AG08396 (cell line): ENCODE measurements at regions not wholly inside any gene's neighbourhood (a gene's known extent, or its start where the extent isn't known, plus 50 kb on each side); places are given as distances from the start of the nearest gene placed in this dataset.
"Not testable (repeated sequence)": the region's sequence is repeated elsewhere in the genome, so short reads cannot be mapped to it uniquely, and the experiment has no call there.

ENCODE experiments used
- DNase-seq: peaks from one replicate; pipeline ENCODE4 v3.0.0; 2012; ENCODE audit warnings: low spot score, mixed read lengths

GRCh38 chr1:196002296-196002695 lies 605.9 kb downstream of the KCNT2 start:
- not testable (repeated sequence) for DNase-seq

DNA sequence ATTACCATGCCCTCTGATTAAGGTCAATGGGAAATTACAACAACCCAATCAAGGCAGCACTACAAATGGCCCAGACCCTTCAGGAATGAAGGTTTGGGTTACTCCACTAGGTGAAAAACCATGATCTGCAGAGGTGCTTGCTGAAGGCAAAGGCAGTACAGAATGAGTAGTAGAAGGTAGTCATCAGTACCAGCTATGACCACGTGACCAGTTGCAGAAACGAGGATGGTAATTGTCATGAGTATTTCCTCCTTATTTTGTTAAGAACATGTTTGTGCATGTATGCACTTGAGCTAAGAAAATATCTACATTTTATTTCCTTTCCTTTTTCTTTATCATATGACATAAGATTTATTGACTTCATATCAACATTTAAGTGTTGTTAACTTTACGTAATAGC lies 607.1 kb downstream of the KCNT2 start:
- no peak for DNase-seq

DNA sequence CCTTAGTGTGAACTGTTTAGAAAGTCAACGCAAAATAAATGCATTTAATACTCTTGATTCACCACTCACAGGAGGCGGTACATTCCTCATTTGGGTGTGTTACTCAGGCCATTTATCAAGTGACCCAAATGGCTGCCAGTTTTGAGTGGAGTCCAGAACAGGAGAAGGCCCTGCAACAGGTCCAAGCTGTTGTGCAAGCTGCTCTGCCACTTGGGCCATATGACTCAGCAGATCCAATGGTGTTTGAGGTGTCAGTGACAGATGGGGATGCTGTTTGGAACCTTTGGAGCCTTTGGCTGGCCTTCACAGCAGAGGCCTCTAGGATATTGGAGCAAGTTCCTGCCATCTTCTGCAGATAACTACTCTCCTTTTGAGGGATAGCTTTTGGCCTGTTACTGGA lies 609.2 kb downstream of the KCNT2 start:
- DNase-seq = no peak

GRCh38 chr1:195981448-195982139 lies 626.6 kb downstream of the KCNT2 start:
- no peak for DNase-seq

DNA sequence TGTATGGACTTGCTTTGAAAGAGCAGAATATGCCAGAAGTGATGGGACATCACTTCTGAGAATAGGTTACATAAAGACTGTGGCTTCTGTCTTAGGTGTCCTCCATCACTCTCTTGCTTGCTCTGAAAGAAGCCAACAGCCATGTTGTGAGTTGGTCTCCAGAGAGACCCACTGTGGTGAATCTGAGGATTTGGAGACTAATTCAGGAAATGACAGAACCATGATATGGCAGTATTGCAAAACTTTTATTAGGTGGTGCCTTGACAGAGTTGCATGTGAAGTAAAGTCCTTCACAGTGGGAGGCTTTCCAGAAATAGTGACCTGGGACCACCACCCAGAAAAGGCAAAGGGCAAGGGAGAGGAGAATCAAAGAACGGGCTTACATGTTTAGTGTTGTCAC lies 628.6 kb downstream of the KCNT2 start:
- DNase-seq = no peak

DNA sequence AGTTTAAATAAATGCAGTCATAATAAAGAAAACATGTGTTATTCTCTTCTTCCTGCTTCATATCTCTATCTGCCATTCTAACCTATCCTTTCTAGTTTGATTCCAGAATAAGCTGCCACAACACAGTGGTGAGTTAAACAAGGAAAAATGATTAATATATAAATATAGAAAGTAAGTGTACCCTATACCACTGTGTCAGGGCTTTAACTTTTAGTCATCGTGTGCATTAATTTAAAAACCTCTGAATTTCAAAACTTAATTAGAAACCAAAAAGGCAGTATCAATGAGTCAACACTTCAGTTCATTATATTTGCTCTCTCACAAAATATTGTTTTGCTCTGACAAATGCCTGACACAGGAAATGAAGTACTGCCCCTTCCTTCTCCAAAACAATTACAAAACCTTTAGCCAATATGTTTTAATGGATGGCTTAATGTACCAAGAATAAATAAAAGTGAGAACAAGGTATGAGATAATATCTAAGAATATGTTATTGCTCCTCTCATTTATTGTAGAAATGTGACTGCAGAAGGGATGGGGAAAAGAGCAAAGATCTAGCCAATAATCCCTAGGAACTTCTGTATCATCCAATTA lies 634.8 kb downstream of the KCNT2 start:
- no peak for DNase-seq

- DNase-seq = no peak
Observed at GRCh38 chr1:195971589-195971988, 636.7 kb downstream of the KCNT2 start.

- no peak for DNase-seq
Observed at GRCh38 chr1:195970209-195970608, 638.0 kb downstream of the KCNT2 start.

DNA sequence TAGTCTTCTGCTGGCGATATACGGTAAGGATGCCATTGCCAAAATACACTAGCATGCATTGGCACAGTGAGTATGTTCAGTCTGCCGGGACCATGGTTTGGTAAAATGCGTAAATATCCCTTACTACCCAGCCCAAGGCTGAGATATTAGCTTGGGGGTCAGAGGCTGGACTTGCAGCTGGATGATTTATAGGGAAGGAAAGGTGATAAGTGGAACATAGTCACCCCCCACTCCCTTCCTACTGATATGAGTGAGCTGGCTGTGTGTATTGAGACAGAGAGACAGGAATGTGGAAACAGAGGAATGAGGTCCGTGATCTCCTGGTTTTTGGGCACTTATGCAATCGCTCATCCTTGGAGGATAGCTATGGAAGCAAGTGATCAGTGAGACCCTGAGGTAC lies 642.8 kb downstream of the KCNT2 start:
- no peak for DNase-seq

DNA sequence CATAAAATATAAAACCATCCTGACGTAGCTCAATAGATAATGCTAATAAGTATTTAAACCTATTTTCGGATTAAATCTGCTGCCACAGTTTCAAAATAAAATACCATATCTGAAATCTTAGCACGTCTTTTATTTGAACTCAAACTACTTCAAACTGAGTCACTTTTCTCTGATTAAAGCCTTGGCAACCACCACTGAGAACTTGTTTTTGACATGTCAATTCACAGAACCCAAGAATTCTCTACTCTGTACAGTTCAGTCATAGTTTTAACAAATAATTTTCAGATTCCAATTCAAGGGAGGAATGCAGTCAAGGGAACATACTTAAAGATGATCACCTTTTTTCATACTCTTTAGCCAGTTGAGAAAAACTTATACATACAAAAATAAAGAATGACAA lies 643.2 kb downstream of the KCNT2 start:
- DNase-seq = no peak

GRCh38 chr1:195964516-195964915 lies 643.7 kb downstream of the KCNT2 start:
- no peak for DNase-seq

- no peak for DNase-seq
Observed at GRCh38 chr1:195962051-195962450, 646.2 kb downstream of the KCNT2 start.

GRCh38 chr1:195960580-195960979 lies 647.7 kb downstream of the KCNT2 start:
- no peak for DNase-seq

GRCh38 chr1:195958131-195958530 lies 650.1 kb downstream of the KCNT2 start:
- no peak for DNase-seq

DNA sequence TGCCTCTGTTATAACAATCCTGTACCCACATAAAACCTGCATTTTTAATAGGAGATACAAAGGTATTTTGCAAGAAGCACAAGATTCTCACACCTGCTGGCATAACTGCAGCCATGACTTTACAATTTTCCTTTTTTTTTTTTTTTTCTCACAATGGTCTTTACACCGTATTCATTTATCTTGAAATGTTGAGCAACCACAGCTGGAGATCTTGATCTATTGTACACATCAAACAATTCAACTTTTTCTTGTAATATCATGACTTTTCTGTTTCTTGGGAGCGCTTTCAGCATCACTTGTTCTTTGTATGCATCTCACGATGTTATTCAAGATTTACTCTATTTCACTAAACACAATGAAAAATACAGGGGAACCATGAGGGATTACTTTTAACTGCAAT lies 651.4 kb downstream of the KCNT2 start:
- no peak for DNase-seq

DNA sequence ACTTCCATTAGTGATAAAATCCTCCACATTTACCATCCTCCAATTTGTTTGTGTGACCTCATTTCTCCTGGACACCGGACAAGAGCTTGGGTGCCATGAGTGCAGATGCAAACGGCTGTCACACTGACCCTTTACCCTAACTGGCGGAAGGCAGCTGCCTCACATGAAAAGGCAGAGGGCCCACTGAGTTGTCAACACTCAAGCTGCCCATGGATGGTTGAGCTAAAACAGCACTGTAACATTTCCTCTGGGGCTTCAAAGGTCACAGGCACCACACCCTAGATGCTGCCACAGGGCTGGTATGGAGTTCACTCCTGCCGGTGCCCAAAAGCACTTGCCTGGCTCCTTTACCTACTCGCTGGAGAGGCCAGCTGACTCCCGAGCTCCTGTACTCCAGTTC lies 653.4 kb downstream of the KCNT2 start:
- no peak for DNase-seq

GRCh38 chr1:195951313-195951712 lies 656.9 kb downstream of the KCNT2 start:
- DNase-seq = no peak

DNA sequence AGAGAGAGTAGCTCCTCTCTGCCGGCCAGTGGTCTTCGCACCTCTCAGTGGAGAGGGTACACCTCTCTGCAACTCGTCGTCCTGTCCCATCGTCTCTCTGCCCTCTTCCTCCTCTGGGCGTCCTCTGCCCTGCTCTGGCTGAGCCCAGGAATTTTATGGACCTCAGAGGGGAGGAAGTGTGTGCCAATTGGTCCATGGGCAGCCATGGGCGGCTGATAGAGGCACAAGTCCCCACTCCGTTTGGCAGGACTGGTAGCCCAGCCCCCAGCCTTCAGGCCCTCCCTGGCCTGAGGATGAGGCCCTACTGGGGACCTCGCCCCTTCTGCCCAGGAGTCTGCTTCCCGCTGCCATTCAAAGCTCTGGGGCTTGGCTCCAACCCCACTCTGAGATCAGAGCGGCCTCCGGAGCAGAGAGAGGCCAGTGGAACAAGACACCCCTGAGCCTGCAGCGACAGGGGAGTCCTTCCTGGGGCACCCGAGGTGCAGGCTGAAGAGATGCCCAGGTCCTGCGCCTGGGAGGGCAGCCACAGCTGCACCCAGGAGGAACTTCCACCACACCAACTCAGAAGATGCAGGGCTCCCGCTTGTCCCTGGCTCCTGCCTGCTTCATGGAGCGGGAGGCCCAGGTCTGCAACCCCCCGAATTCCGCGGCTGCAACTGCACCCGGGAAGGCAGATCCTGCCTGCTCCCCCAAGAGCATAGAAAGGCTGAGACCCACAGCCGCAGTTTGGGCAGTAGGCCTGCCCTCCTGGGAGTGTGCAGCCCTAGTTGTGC lies 659.9 kb downstream of the KCNT2 start:
- DNase-seq = no peak

- no peak for DNase-seq
Observed at GRCh38 chr1:195946500-195946899, 661.7 kb downstream of the KCNT2 start.

GRCh38 chr1:195941795-195942194 lies 666.4 kb downstream of the KCNT2 start:
- no peak for DNase-seq

DNA sequence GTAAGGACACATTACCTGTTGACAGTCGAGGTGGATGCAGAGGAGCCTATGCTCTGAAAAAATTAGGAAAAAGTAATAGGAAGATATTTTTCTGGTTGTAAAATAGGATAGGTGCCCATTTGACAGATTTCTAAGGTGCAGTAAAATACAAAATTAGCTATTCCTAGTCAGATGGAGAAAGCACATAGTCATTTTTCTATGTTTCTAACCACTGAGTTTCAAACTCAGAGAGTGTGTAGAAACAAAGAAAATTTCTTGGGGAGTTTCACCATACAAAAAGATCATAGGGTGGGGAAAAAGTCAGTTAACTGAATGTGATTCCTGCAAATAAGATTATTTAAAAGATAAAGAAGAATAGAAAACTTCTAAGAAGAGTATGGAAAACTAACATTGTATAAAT lies 666.9 kb downstream of the KCNT2 start:
- no peak for DNase-seq

DNA sequence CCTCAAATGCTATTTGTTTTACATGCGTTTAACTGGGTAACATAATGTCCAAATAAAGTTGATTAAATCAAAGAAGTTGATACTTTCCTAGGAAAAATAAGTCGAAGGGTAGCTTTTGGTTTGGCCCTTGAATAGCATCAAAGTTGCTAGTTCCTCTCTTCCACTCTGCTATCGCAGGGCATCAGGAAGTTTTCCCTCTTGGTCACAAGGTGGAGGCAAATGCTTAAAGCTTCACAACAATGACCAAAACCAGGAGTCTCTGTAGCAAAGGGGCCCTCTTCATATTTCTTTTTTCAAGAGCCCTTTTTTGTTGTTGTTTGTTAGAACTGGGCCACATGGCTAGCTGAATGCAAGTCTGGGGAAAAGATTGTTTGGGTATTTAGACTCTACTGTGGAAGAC lies 668.4 kb downstream of the KCNT2 start:
- no peak for DNase-seq

- no peak for DNase-seq
Observed at GRCh38 chr1:195934817-195935553, 673.3 kb downstream of the KCNT2 start.
